NCI-H2107 treated with DMSO at 0.1 percent for 48 hours (cell line): ENCODE measurements at regions not wholly inside any gene's neighbourhood (a gene's known extent, or its start where the extent isn't known, plus 50 kb on each side); places are given as distances from the start of the nearest gene placed in this dataset.

Experiments
- DNase-seq: peaks from one replicate; lab custom pipeline; 2025; ENCODE audit not compliant: unreplicated experiment; lab: John Stamatoyannopoulos, UW

DNA sequence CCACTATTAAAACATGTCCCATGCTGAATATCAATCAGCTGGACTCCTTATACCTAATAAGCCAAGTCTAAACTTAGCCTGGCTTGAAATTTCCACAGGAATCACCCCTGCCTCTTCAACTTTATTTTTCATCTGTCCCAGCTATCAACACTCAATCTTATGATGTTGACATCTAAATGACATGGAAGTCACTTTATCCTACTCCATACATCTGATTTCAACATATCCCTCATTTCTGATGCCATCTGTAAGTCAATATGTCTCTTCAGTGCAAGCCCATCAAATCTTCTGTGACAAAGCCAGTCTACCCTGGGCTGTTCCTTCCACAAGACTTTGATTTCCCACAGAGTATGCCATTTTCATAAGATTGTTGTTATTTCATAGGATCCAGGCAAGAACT is 143.6 kb upstream of the SEMA6D start:
- DNase-seq = no peak

DNA sequence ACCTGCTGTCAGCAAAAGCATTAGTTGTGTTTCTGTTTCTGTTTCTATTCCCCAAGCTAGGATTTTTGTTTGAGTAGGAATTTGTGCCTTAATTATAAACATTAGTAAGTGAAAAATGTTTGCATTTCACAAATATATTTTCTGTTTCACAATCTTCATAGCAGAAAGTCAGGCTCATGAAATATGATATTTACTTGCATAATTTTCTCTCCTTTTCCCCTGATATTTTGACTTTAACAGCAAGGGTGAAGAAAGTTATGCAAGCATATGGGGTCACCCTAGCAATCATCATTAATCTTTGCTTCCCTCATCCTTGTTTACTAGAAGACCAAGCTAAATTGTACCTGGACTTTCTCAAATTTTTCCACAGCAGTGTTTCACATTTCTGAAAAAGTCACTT is 140.3 kb upstream of the SEMA6D start:
- no peak for DNase-seq

DNA sequence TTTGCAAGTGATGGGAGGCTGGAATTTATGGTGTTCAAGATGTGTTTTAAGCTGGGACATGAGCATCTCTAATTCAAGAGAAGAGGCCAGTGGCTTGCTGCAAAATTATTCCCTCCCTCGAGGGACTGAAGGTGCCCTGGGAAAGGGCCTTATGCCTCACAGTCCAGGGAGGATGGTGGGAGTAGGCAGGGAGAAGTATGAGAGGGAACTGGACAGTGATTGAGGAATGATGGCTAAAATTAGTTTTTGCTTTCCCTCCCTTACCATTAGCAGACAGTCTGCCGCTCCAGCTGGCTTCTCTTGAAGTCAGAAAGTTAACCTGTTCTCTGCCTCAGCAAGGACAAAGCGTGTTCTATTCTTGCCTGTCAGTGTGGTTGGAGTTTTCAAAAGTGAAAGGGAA is 139.8 kb upstream of the SEMA6D start:
- no peak for DNase-seq

DNA sequence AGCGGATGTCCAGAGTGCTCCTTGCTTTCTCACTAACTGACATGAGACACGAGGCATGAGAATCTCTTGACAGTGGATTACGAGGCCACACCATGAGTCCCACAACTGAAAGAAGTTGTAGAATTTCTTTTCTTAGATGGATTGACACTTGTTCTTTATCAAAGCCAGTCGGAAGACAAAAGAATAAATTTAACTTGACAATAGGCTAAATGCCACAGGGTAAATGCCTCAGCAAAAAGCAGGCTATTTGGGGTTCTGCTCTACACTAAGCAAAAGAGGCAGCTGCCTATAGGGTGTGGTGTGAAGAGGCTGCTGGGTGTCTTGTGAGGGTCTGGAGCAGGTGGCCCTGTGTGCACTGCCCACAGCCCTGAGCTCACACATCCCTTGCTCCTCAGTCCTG is 135.1 kb upstream of the SEMA6D start:
- no peak for DNase-seq

DNA sequence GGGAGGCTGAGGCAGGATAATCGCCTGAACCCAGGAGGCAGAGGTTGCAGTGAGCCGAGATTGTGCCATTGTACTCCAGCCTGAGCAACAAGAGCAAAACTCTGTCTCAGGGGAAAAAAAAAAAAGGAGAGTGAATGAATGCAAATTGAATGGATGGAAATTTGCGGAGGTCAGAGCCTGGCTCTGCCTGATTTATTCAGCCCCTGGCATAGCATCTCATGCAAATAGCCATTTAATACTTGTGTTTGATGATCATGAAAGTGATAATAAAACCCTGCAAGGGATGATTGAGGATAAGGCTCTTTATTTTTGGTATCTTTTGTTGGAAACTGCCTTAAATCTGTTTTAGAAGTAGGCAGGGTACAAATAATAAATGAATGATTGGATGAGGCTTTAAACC is 133.0 kb upstream of the SEMA6D start:
- DNase-seq = no peak

DNA sequence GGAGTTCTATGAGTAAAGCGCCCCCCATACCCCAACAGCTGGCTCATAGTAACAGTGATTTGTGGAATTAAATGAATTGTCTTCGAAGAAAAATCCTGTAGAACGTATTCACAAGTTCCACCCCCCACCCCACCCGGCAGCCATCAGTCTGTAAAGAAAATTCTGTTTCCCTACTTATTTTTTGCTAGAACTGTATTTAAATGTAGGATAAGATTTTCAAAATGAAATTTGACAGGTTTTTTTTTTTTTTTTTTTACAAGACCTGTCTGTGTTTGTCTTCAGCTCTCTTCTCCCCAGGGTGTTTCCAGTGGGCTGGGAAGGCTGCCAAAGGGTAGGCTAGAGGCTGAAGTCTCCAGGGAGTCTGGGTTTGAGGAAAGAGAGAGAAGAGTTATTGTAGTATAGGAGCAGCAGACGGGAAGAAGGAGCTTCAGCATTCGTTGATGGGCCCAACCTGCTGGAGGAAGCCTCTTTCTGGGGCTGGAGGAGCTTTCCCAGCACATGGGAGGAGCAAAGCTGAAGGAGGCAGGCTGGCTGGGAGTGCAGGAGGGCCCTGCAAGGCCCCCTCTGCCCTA is 130.6 kb upstream of the SEMA6D start:
- peak; percentile 89 for DNase-seq

DNA sequence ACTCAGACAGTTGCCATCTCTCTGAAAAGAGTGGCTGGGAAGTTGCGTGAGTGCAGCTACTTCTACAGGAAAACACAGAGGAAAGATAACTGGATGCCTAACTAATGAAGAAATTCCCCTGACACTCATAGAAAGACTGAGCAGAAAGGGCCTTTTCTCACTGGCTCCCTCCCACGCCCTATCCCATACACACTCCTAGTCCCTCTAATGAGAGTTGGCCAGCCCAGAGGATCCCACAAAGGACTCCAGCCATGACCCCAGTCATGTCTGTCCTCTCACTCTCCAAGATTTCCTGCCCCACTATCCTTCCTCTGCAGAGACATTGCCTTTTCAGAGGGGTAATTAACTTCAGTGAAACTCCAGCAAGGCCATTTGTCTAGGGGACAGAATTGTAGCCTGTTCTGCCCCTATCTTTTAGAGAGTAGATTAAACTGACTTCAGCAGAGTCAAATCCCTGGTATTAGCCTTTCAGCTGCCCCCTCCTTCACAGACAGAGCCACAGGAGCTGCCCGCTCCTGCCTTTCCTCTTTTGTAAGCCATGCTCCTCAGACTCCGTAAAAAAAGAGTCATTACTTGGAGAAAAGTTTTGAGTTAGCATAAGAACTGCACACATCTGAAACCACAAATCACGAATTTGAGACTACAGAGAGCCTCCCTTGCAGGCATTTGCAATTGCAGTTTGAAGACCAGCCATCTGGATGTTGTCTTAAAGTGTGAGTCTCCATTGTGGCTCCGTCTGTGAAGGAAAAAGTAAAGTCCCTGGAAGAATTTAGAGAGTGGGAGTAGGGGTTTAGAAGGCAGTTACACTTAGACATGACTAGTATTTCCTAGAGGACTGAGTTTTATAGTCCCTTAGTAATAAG is 129.1 kb upstream of the SEMA6D start:
- no peak for DNase-seq

DNA sequence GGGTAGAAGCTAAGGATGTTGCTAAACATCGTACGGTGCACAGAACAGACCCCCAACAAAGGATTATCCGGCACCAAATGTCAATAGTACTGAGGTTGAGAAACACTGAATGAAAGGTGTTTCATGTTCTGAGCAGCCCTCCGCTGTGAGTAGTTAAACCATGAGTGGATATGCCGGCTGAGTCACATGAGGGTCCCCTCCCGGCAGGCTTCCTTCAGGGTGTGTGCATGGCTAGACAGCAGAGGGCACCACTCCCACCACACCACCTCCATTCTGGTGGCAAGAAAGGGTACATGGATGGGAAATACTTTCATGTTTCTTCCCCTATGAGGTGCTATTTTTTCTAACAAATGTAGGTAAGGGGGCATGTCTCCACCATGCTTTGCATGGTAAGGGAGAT is 128.3 kb upstream of the SEMA6D start:
- DNase-seq = no peak

DNA sequence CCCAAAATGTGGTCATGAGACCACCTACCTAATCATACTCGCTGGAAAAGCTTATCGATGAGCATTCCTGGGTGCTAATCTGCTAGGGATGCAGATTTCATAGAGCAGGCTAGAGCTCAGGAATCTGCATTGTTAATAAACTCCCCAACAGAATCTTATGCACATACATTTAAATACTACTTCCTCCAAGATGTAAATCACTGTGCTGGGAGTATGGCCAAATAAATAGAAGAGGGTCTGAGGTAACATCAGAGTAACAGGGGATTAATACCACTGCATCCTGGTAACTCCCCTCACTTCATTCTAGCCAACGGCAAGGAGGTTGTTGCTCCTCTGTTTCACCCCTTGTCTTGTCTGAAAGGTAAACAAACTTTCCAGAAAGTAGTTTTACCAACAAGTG is 118.3 kb upstream of the SEMA6D start:
- DNase-seq = no peak

DNA sequence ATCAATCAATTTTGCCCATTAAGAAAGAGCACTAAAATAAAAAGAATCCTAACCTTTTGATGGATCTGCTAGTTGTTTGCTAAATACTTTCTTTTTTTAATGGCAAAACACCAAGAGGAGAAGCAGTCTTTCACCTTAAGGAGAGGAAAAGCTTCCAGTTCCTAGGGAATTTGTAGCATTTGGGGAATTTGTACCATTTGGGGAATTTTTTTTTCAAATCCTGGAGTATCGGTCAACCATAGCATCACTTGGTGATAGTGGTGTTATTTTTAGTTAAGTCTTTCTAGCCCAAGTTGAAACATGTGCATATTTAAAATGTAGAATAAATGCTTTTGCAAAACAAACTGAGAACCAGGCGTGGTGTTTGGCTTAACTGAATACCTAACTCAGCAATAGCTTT is 117.5 kb upstream of the SEMA6D start:
- no peak for DNase-seq

DNA sequence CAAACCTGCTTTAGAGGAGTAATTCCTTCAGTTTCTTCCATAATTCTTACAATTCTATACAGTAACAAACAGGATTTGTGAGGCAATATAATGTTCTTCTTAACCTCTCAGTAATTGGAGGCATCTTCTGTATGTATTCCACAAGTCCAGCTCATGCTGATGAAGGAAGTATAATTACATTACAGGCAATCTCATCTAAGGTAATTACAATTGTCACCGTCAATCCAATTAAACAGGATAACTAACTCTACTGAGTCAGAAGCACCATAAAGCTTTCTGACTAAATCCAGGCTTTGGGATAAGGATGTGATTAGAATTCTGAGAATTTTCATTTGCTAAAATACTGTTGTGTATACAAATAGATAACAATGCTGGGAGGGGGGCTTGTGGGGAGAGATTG is 115.2 kb upstream of the SEMA6D start:
- no peak for DNase-seq

DNA sequence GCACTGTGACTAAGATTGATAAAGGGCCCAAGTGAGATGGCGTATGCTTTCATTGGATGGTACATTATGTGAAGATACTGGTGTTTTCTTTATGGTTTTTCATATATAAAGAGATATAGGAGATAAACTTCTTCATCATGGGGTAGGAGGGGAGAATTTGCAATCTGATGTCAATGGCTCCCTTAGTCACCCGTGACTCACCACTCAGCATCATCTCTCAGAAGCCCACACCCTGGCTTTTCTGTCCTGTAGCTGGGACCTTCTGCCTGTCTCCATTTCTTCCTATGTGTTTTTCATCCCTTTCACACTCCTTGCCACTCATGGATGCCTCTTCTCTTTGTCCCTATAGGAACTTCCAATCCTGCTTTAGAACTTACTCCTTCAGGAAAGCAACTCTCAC is 114.3 kb upstream of the SEMA6D start:
- DNase-seq = no peak

DNA sequence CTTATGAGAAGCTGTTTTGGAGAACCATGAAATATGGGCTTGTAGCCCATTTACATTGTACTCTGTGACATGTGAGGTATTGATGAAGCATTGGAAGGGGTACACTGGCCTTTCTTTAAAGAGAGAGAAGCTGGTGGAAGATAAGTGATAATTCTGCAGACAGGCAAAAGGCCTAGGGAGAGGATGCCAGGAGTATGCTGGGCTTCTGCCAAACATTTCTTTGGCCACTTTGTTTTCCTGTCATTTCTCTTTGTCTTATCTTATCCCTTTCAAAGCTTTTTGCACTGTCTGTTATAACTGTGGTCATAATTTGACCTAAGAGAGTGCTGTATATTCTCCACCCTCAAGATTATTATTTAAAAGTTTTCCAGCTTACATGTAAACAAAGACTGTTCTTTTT is 109.6 kb upstream of the SEMA6D start:
- no peak for DNase-seq

DNA sequence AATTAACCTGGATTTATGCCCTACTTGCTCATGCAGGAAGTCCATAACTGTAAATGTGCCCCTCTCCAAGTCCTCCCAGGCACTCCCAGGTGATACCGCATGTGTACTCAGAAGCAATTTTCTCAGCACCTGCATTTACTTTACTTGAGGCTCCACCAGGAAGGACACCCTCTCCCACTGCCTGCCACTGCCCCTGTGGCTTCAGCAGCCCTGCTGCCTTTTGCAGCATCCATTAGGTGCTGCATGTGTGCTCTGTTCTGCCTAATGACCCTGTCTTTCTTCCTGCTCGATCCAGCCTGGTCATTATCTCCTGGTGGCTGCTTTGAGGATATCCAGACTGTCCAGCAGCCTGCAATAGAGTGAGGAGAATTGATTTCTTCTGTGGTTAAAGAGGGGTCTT is 107.6 kb upstream of the SEMA6D start:
- no peak for DNase-seq

DNA sequence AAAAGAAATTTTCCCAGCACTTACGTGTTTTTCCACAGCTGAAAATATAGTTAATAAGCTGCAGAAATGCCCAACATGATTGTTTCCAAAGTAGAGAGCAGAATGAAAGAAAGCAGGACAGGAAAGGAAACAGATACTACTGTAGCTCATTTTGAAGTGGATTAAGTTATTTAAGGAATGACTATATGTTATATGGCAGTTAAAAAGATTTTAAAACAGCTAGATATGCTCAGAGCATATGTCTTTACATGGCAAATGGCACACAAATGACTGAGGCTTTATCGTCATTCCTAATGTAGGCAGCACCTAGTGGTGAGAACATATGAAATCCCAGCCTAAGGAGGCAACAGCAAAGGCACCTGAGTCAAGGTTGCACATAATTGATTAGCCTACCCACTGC is 106.6 kb upstream of the SEMA6D start:
- no peak for DNase-seq

DNA sequence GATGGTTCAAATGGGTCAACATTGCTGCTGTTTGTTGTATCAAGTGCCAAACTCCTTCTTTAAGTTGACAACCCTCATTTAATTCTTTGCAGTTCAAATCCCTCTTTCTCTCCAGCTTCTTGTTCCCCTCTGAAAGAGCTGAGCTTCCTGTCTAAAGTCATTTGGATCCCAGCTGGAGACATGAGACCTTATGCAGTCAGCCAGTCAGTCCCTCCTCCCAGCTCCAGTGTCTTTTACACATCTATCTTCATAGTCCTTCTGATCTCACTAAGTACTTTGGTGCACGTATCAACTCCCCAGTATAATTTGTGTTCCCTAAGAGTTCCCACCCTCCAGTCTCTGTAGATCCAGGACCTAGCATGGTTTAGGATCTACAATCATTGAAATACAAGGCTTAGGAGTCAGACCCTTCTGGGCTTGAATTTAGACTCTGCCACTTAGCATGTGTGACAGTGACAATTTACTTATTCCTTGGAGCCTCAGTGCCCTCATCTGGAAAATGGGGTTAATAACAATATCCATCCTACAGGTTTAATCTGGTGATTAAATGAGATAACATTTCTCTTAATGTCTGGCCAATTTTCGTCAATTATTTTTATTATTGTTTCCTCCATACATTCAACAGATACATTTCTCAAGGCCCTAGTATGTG is 102.8 kb upstream of the SEMA6D start:
- no peak for DNase-seq

DNA sequence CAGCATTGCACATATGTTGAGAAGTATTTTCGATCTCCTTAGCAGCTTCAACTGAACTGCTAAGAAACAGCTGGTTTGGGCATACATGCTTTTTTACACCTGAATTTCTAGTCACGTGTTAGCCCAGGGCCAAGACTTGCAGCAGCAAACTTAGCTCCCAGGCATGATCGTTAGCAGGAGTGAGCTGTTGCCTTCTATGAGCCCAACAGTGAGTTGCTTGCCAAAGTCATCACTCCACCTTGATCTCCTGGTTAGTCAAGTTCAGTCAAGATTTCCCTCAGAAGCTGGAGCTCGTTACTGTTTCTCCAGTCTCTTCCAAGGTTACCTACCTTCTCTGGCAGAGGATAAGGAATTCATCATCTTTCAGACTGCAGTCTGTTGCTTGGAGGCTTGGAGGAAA is 100.4 kb upstream of the SEMA6D start:
- DNase-seq = no peak

DNA sequence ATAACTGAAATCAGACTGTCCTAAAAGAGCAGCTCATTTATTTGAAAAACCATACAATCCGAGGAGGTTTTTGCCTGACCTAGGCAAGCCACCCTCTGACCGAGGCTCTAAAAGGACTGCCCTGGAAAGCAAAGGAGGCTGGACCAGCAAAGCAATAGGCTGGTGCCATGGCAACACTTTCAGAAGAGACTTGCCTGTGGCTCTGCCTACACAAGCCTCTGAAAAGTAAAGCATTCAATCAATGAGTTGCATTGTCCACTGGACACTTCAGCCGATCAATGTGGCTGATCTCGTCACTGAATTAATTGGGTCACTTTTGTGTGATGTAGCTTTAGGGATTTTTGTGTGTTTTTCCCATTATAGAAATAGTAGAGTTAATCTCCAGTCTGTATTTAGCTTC is 99.1 kb upstream of the SEMA6D start:
- DNase-seq = no peak

DNA sequence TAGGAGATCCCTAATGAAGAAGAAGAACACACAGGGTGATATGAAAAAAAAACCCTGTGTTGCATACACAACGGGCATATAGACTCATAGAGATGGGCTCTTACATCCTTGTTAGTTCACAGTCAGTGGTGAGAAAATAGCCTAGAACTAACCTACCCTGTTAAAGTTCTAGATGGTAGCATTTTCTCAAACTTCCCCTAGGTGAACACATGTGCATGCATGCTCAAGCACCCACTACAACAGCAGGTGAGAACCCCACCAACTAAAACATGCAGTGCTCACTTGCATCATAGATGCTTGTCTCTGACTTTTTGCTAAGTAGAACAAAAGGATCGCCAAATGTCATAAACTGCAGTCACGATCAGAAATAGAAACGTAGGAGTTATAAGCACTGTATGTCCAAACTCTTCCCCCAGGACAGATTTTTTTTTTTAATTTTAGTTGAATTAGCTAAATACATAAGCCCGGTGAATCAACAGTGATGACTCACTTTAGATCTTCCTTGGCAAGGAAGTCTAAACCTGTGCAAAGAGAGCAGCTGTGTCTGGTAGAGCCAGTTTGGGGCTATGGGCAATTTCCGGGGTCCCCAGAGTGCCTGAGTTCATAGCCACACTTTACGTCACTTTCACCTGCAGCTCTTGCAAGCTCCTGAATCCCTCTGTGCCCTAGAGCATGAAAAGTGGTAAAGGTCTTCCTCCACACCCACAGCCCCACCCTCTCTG is 96.2 kb upstream of the SEMA6D start:
- DNase-seq = no peak

DNA sequence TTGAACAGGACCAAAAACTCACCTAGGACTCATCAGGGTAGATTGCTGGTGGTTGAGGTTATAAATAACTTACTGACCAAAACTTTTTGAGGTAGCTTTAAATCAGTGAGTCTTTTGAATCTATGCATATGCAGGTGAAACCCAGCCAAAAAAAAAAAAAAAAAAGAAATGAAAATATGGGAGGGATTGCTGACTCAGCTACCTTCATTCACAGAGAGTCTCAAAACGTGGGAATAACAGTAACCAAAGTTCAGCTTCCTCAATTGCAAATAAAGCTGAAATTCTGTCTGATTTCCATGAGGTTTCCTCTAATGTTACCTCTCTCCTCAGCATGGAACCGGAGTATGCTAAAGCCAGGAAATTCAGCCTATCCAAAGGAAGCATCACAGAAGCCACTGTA is 95.2 kb upstream of the SEMA6D start:
- no peak for DNase-seq

DNA sequence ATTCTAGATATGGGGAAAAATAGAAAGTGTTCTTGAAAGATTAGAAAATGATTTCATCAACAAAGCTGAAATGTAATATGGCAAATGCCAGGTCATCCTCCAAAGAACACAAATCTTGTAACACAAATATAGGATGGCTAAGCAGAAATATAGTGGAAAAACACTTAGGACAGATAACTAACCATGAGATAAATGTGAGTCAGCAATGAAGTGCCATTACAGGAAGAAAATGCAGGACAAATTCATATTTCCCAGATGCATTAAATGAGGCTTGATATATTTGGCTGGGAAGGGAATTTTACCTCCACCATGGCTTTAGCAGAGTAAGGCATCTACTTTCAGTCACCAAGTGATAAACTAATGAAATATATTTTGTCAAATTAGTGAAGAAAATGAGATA is 92.8 kb upstream of the SEMA6D start:
- DNase-seq = no peak

DNA sequence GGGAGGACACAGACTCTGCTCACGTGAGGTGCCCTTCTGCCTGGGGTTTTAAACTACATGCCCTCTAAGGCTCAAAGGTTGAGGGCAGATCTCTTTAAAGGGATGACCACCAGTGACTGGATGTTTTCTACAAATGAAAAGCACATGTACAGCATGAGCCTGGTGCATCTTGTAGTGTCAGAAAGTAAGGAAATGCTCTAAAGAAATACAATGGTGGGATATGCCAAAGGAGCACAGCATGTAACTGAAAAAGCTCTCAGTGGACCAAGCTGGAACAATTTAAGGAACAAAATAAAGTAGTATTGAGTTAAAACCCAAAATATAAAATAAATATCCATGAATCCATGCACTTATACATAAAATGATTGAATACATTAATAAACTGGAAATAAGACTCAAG is 78.3 kb upstream of the SEMA6D start:
- DNase-seq = no peak
